ENCODE measurements at regions not wholly inside any gene's neighbourhood (a gene's known extent, or its start where the extent isn't known, plus 50 kb on each side); places are given as distances from the start of the nearest gene placed in this dataset.

DNA sequence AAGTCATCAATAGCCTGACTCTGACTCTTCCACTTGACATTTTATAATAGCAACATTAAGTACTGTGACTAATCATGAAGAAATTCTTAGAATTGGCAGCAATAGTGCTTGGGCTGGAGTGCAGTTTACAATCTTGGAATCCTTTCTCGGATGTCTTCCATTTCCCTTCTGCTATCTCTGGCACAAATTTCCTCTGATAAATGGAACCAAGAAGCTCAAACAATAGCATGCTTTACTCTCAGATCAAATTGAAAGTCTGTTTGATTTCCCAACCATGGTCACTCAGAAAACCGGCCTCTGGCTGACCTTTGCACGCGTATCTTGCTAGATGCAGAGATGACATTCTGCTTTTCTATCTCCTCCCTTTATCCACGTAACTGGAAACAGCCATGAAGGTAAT lies 99.0 kb upstream of the SPANXC start:
- H3K79me2 ChIP-seq = no peaks in the 10 kb centered on the region
- no peak overlapping the region for H3K4me2 ChIP-seq
- H3K27me3 ChIP-seq = no peaks in the 10 kb centered on the region
- H3K4me1 ChIP-seq (ENCODE audit: insufficient read depth) = no peaks in the 10 kb centered on the region
- DNase-seq (ENCODE audit: low spot score) = no peak
- H3K36me3 ChIP-seq (replicated peaks; ENCODE audit: insufficient read depth, low read depth) = no peaks in the 10 kb centered on the region
- no peaks in the 10 kb centered on the region for H4K20me1 ChIP-seq (ENCODE audit: insufficient read depth, poor library complexity, severe bottlenecking)
- TF ChIP-seq, protein P1, sequence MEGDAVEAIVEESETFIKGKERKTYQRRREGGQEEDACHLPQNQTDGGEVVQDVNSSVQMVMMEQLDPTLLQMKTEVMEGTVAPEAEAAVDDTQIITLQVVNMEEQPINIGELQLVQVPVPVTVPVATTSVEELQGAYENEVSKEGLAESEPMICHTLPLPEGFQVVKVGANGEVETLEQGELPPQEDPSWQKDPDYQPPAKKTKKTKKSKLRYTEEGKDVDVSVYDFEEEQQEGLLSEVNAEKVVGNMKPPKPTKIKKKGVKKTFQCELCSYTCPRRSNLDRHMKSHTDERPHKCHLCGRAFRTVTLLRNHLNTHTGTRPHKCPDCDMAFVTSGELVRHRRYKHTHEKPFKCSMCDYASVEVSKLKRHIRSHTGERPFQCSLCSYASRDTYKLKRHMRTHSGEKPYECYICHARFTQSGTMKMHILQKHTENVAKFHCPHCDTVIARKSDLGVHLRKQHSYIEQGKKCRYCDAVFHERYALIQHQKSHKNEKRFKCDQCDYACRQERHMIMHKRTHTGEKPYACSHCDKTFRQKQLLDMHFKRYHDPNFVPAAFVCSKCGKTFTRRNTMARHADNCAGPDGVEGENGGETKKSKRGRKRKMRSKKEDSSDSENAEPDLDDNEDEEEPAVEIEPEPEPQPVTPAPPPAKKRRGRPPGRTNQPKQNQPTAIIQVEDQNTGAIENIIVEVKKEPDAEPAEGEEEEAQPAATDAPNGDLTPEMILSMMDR (IDR thresholded peaks at IDR 0.05; ENCODE audit: poor library complexity) = no peak
- no peak for TF ChIP-seq EZH2 (IDR thresholded peaks at IDR 0.05; ENCODE audit: borderline replicate concordance)
- TF ChIP-seq EZH2phosphoT487 (IDR thresholded peaks at IDR 0.05; ENCODE audit: low read depth, severe bottlenecking, unreplicated experiment) = no peak
- no peaks in the 10 kb centered on the region for H3K9me3 ChIP-seq (ENCODE audit: low read depth)
- whole genome bisulfite sequencing (ENCODE audit: low lambda C conversion rate, missing lambda C conversion rate) = 60% methylated on average over 5 of the region's 5 CpGs
- no peaks in the 10 kb centered on the region for H3K9me2 ChIP-seq (replicated peaks; ENCODE audit: insufficient read depth)
- no peak overlapping the region for H3K27ac ChIP-seq
- H2AFZ ChIP-seq = no peak overlapping the region
- H3K4me3 ChIP-seq = no peak overlapping the region

DNA sequence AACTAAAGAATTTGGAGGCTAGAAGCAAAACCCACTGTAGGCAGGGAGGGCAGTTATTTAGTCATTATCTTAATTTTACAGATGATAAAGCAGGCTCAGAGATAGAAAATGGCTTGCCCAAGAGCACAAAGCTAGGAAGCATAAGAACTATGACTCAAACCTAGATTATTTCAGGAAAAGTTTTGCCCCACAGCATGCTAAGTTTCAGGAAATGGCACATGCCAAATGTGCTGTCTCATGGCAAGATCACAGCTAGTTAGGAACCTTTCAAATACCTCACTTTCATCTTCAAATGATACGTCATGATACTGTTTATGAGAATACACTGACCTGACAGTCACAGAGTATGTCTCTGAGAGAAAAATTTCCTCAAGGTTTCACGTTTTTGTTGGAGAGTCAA lies 78.5 kb upstream of the SPANXC start:
- Histone ChIP-seq H4K20me1 (ENCODE audit: insufficient read depth, poor library complexity, severe bottlenecking) (no peaks in the 10 kb centered on the region), H3K36me3 (replicated peaks; ENCODE audit: insufficient read depth, low read depth) (no peaks in the 10 kb centered on the region), H3K9me2 (replicated peaks; ENCODE audit: insufficient read depth) (no peaks in the 10 kb centered on the region), H3K9me3 (ENCODE audit: low read depth) (no peaks in the 10 kb centered on the region), H3K79me2 (no peaks in the 10 kb centered on the region), H3K4me2 (no peak overlapping the region), H2AFZ (no peak overlapping the region), H3K4me3 (no peak overlapping the region), H3K27ac (no peak overlapping the region), H3K4me1 (ENCODE audit: insufficient read depth) (no peaks in the 10 kb centered on the region), H3K27me3 (no peaks in the 10 kb centered on the region)
- WGBS (ENCODE audit: low lambda C conversion rate, missing lambda C conversion rate) = 71% methylated on average over 2 of the region's 2 CpGs
- DNase-seq (ENCODE audit: low spot score) = no peak
- TF ChIP-seq EZH2 (IDR thresholded peaks at IDR 0.05; ENCODE audit: borderline replicate concordance) = no peak
- TF ChIP-seq, protein P1 (IDR thresholded peaks at IDR 0.05; ENCODE audit: poor library complexity) = no peak
- no peak for TF ChIP-seq EZH2phosphoT487 (IDR thresholded peaks at IDR 0.05; ENCODE audit: low read depth, severe bottlenecking, unreplicated experiment)

DNA sequence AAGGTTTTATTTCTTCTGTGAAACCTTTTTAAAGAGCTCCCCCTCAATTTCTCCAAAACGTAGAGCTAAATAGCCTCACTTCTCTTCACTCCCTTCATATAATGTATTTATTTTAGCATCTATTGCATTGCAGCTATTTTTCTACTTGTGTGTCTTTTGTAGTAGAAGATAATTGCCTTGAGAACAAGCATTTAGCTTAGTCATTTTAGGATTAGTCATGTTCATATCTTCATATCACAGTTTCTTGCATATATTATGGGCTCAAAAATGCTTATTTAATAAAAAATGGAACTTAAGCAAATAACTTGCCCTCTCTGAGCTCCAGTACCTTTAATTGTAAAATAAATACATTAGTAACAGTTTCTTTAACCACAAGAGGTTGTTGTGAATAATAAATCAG lies 72.1 kb upstream of the SPANXC start:
- H3K4me2 ChIP-seq = no peak overlapping the region
- 61% methylated on average over 1 of the region's 1 CpG for WGBS (ENCODE audit: low lambda C conversion rate, missing lambda C conversion rate)
- no peaks in the 10 kb centered on the region for H3K36me3 ChIP-seq (replicated peaks; ENCODE audit: insufficient read depth, low read depth)
- no peak overlapping the region for H3K4me3 ChIP-seq
- H3K9me2 ChIP-seq (replicated peaks; ENCODE audit: insufficient read depth) = no peaks in the 10 kb centered on the region
- no peaks in the 10 kb centered on the region for H3K4me1 ChIP-seq (ENCODE audit: insufficient read depth)
- H3K9me3 ChIP-seq (ENCODE audit: low read depth) = no peaks in the 10 kb centered on the region
- no peak overlapping the region for H3K27ac ChIP-seq
- H2AFZ ChIP-seq = no peak overlapping the region
- TF ChIP-seq EZH2phosphoT487 (IDR thresholded peaks at IDR 0.05; ENCODE audit: low read depth, severe bottlenecking, unreplicated experiment) = no peak
- TF ChIP-seq EZH2 (IDR thresholded peaks at IDR 0.05; ENCODE audit: borderline replicate concordance) = no peak
- TF ChIP-seq, protein P1 (IDR thresholded peaks at IDR 0.05; ENCODE audit: poor library complexity) = no peak
- H3K27me3 ChIP-seq = no peaks in the 10 kb centered on the region
- no peaks in the 10 kb centered on the region for H3K79me2 ChIP-seq
- no peak for DNase-seq (ENCODE audit: low spot score)
- H4K20me1 ChIP-seq (ENCODE audit: insufficient read depth, poor library complexity, severe bottlenecking) = no peaks in the 10 kb centered on the region

DNA sequence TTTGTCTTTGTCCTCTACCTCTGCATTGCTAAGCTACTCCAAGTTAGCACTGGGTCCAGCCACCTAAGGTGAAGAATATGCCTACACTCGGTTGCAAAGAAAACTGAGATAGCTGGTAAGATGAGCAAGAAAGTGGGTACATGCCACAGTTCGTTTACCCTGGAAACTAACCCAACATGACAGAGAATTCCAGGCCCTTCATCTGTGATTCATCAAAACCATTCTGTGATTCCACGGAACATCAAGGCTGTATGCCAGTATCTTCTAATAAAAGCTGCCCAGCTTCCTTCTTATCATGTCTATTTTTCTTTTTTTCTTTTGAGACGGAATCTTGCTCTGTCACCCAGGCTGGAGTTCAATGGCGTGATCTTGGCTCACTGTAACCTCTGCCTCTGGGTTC lies 58.7 kb upstream of the SPANXC start:
- Histone ChIP-seq H3K4me3 (no peak overlapping the region), H3K9me3 (ENCODE audit: low read depth) (no peaks in the 10 kb centered on the region), H3K27ac (no peak overlapping the region), H3K27me3 (no peaks in the 10 kb centered on the region), H3K79me2 (no peaks in the 10 kb centered on the region), H3K4me1 (ENCODE audit: insufficient read depth) (no peaks in the 10 kb centered on the region), H2AFZ (no peak overlapping the region), H3K4me2 (no peak overlapping the region), H4K20me1 (ENCODE audit: insufficient read depth, poor library complexity, severe bottlenecking) (no peaks in the 10 kb centered on the region), H3K9me2 (replicated peaks; ENCODE audit: insufficient read depth) (no peaks in the 10 kb centered on the region), H3K36me3 (replicated peaks; ENCODE audit: insufficient read depth, low read depth) (no peaks in the 10 kb centered on the region)
- 73% methylated on average over 5 of the region's 5 CpGs for WGBS (ENCODE audit: low lambda C conversion rate, missing lambda C conversion rate)
- no peak for DNase-seq (ENCODE audit: low spot score)
- no peak for TF ChIP-seq EZH2phosphoT487 (IDR thresholded peaks at IDR 0.05; ENCODE audit: low read depth, severe bottlenecking, unreplicated experiment)
- no peak for TF ChIP-seq EZH2 (IDR thresholded peaks at IDR 0.05; ENCODE audit: borderline replicate concordance)
- TF ChIP-seq, protein P1 (IDR thresholded peaks at IDR 0.05; ENCODE audit: poor library complexity) = no peak
